HepG2 (cell line): ENCODE measurements at regions not wholly inside any gene's neighbourhood (a gene's known extent, or its start where the extent isn't known, plus 50 kb on each side); places are given as distances from the start of the nearest gene placed in this dataset.
"Not testable (repeated sequence)": the region's sequence is repeated elsewhere in the genome, so short reads cannot be mapped to it uniquely, and the experiment has no call there.

Source experiments
- IRF2 ChIP-seq: IDR thresholded peaks from 2 replicates; pipeline ENCODE4 v1.6.1; 2018; ENCODE audit warnings: missing genetic modification reagents, missing compliant biosample characterization
- JARID2 ChIP-seq: sonication (generic); formaldehyde crosslinking; IDR thresholded peaks from 2 replicates; pipeline ENCODE4 v1.8.1; 2023; ENCODE audit warnings: missing genetic modification reagents, inconsistent platforms; ENCODE audit not compliant: insufficient replicate concordance
- RFXANK ChIP-seq: IDR thresholded peaks from 2 replicates; pipeline ENCODE4 v1.6.1; 2016
- ZNF142 ChIP-seq: sonication (generic); formaldehyde crosslinking; IDR thresholded peaks from 2 replicates; pipeline ENCODE4 v1.4.0; 2020; ENCODE audit warnings: missing genetic modification reagents
- TF ChIP-seq, protein P1 (sequence below): sonication (generic); formaldehyde crosslinking; IDR thresholded peaks from 2 replicates; pipeline ENCODE4 v1.5.0; 2020; ENCODE audit warnings: mild to moderate bottlenecking, missing genetic modification reagents, moderate library complexity
- TF ChIP-seq, protein P2 (sequence below): sonication (generic); formaldehyde crosslinking; IDR thresholded peaks from 2 replicates; pipeline ENCODE4 v1.5.0; 2020; ENCODE audit warnings: missing genetic modification reagents
- TF ChIP-seq, protein P3 (sequence below): sonication (generic); formaldehyde crosslinking; IDR thresholded peaks from 2 replicates; pipeline ENCODE4 v1.4.0; 2020; ENCODE audit warnings: mild to moderate bottlenecking, missing genetic modification reagents

DNA sequence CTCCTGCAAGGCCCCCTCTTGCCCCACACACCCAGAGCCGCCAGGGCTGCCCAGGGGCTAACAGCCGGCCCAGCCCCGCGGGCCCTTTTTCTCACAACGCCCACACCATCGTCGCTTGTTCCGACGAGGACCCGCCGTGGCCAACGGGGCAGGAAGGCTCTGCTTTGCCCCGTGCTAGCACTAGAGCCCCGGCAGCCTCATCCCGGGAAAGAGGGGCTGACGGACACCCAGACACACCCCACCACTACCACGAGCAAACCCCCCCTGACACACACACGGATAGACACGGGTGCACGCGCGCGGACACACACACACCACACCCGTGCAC is 443.2 kb upstream of the DEFB115 start:
- TF ChIP-seq RFXANK, IRF2, JARID2, ZNF142 (CRISPR knock-in tag): not testable (repeated sequence)
- TF ChIP-seq, protein P1, sequence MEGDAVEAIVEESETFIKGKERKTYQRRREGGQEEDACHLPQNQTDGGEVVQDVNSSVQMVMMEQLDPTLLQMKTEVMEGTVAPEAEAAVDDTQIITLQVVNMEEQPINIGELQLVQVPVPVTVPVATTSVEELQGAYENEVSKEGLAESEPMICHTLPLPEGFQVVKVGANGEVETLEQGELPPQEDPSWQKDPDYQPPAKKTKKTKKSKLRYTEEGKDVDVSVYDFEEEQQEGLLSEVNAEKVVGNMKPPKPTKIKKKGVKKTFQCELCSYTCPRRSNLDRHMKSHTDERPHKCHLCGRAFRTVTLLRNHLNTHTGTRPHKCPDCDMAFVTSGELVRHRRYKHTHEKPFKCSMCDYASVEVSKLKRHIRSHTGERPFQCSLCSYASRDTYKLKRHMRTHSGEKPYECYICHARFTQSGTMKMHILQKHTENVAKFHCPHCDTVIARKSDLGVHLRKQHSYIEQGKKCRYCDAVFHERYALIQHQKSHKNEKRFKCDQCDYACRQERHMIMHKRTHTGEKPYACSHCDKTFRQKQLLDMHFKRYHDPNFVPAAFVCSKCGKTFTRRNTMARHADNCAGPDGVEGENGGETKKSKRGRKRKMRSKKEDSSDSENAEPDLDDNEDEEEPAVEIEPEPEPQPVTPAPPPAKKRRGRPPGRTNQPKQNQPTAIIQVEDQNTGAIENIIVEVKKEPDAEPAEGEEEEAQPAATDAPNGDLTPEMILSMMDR (CRISPR knock-in tag): not testable (repeated sequence)
- TF ChIP-seq, protein P2, sequence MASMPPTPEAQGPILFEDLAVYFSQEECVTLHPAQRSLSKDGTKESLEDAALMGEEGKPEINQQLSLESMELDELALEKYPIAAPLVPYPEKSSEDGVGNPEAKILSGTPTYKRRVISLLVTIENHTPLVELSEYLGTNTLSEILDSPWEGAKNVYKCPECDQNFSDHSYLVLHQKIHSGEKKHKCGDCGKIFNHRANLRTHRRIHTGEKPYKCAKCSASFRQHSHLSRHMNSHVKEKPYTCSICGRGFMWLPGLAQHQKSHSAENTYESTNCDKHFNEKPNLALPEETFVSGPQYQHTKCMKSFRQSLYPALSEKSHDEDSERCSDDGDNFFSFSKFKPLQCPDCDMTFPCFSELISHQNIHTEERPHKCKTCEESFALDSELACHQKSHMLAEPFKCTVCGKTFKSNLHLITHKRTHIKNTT (CRISPR knock-in tag): not testable (repeated sequence)
- TF ChIP-seq, protein P3, sequence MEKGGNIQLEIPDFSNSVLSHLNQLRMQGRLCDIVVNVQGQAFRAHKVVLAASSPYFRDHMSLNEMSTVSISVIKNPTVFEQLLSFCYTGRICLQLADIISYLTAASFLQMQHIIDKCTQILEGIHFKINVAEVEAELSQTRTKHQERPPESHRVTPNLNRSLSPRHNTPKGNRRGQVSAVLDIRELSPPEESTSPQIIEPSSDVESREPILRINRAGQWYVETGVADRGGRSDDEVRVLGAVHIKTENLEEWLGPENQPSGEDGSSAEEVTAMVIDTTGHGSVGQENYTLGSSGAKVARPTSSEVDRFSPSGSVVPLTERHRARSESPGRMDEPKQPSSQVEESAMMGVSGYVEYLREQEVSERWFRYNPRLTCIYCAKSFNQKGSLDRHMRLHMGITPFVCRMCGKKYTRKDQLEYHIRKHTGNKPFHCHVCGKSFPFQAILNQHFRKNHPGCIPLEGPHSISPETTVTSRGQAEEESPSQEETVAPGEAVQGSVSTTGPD (CRISPR knock-in tag): not testable (repeated sequence)
